NB4 (cell line): ENCODE measurements at regions not wholly inside any gene's neighbourhood (a gene's known extent, or its start where the extent isn't known, plus 50 kb on each side); places are given as distances from the start of the nearest gene placed in this dataset.

Experiments used
- CTCF ChIP-seq: IDR thresholded peaks from one replicate; pipeline ENCODE4 v1.5.1; 2012; ENCODE audit warnings: low read depth, low read length
- MAX ChIP-seq: IDR thresholded peaks from 2 replicates; pipeline ENCODE4 v1.6.1; 2011; ENCODE audit warnings: low read depth, low read length
- MYC ChIP-seq: IDR thresholded peaks from 2 replicates; pipeline ENCODE4 v1.6.1; 2011; ENCODE audit warnings: low read depth, low read length
- POLR2A ChIP-seq: IDR thresholded peaks from 2 replicates; pipeline ENCODE4 v1.6.1; 2011; ENCODE audit warnings: mild to moderate bottlenecking; ENCODE audit not compliant: insufficient read length; ENCODE audit errors: extremely low read depth

DNA sequence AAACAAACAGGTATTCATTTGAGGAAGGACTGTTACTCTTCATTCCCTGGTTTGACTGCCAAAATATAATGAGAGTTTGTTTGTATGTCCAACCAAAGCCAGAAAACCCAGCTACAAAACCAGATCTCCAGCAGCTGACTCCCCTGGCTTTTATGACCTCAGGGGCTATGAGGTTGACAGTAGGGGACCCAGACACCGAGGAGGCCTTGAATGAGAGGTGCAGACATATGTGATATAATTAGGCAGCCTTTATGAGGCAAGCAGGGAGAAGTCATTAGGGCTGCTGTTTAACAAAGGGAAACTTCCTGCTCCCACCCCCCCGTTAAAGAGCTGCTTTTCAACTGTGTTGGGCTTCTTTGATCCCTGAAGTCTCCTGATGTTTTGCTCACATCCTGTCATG, 236.7 kb downstream of the SLC4A3 start:
- no peak for TF ChIP-seq CTCF
- no peak for TF ChIP-seq POLR2A
- no peak for TF ChIP-seq MYC
- TF ChIP-seq MAX: no peak
